Muscle of back (tissue), 3 donors: ENCODE measurements at regions not wholly inside any gene's neighbourhood (a gene's known extent, or its start where the extent isn't known, plus 50 kb on each side); places are given as distances from the start of the nearest gene placed in this dataset.

ENCODE experiments used
- DNase-seq, 3 donors: peaks; one replicate each; pipeline versions ENCODE4 v3.0.0 to v3.0.0-alpha.2; 2013

DNA sequence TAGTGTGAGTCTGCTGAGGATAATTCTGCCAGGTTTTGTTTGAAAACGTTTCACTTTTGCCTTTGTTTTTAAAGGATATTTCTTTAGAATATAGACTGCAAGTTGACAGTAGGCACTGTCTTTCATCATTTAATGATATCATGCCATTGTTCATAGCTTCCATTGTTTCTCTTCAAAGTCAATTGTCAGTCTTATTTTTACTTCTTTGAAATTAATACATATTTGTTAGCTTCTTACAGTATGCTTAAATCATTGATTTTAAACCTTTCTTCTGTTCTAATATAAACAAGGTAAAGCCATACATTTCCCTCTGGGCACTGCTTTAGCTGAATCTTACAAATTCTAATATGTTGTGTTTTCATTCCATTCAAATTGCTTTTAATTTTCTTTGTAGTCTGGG lies 62.3 kb upstream of the PARVA start:
- DNase-seq: no peak

DNA sequence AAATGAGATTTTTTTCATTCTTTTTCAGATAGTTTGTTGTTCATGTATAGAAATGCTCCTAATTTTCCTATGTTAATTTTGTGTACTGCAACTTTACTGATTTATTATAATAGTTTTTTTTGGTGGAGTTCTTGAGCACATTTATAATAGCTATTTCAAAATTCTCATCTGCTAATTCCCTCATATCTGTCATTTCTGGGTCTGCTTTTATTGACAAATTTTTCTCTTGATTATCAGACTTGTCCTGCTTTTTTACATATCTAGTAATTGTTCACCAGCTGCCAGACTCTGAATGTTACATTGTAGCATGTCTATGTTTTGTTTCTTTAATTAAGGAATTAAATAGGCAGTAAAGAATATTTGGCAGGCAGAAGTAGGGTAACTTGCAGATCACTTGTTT lies 60.9 kb upstream of the PARVA start:
- DNase-seq: no peak

DNA sequence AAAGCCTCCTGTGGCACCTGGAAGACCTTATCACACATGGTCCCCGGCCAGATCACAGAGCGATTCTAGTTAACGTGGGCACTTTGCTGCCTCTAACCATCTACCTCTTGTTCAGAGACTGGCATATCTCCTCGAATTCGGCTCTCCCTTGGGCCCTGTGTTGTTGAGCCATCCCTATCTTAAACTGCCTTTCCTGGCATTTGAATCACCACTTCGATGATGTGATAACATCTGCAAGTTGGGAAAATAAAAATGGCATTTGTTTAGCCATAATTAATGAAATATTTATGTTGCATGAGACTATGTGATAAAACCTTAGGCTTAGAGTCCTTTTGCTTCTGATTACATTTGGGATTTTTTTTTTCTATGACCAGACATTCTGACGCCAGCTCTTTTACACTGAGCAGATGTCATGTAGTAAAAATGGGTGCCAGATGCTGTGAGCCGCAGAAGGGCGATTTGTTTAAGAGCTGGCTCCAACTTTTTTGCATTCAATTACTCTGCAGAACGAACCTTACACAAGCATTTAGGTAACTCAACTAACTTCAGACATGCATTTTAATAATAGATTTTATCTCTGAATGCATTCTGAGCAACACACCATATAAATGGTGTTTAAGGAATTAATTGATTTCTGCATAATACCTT lies 58.5 kb upstream of the PARVA start:
- peak; percentile 4 to 66 (median 47) for DNase-seq

DNA sequence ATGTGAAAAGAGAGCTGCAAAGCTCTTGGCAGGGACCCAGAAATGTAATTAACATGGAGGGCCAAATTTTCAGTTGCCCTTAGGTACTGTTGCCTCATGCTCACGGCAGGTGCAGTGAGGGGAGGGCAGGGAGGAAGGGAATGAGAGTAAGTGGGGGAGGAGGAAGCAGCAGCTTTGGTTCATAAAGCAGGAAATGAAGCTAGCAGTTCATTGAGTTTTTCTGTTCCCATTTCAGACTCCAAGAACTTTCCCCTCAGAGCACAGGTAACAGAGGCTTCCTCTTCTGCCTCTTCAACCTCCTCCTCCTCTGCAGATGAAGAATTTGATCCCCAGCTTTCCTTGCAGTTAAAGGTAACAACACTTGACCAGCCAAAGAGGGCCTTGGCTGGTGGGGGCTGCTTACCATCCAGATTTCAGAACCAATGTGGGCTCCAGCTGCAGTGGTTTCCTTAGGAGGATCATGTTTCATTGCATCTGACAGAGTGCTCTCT lies 57.9 kb upstream of the PARVA start:
- peak in 1 of 3 donors; percentile 15 for DNase-seq

DNA sequence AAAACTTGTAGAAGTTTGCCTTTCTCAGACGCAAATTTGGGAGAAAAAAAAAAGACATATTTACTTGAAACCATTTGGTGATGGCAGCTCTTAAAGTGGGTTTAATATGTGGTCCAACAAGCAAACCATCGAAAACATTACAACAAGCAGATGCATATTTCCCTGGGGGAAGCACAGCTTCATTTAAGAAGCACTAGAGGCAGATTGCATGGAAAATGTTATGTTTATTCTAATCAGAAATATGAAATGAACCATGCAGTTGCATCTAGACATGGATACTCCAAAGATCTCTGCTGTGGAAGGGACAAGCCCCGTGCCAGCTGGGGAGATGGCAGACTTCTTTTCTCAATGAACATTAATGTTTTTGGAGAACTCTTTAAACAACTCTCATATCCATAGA lies 57.4 kb upstream of the PARVA start:
- peak in 1 of 3 donors; percentile 24 for DNase-seq

DNA sequence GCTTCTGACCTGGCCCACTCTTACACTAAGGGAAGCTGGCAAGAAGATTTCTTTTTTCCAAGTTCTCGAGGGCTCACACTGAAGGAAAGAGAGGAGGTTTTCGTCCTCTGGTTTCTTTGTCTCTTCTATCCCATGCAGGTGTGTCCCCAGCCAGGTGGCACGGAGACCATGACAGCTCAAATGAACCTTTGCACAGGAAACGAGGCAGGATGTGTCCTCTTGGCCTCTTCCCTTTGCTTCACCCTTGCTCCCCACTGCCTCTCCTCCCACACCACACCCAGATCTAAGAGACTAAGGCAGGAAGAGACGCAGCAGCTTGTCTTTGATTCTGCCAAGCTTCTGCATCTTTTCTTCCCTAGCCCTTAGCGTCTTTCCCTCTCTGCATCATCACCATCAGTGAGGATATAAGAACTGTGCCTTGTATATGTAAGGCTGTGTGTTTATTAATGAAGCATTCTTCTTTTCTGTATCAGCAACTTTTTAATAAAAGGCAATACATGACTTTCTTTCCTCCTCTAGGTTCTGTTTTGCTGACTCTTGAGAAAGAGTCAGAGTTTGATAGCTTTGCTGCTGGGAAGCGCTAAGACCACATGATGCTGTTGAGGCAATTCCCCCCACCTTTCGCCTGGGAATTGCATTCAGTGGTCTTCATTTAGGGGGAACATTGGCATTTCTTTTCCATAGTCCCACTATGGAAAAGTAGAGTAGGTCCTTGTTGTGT lies 56.0 kb upstream of the PARVA start:
- DNase-seq: no peak

DNA sequence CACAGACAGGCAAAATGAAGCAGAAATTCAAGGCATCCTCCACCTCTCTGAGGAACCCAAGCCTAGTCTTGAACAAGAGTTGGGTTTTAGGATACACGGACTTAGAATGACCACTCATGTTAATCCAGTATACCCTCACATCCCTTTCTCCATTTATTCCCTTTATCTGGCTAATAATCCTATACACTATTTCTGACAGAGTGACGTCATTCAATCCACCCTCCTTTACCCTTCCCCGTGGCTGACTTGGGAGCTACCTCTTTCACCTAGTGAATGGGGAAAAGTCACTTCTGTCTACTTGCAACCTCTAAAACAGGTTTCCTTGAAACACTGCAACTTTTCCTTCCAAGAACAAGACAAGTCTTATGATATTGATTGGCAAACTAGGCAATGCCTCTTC lies 52.8 kb upstream of the PARVA start:
- DNase-seq: no peak
